ENCODE measurements at regions not wholly inside any gene's neighbourhood (a gene's known extent, or its start where the extent isn't known, plus 50 kb on each side); places are given as distances from the start of the nearest gene placed in this dataset.

DNA sequence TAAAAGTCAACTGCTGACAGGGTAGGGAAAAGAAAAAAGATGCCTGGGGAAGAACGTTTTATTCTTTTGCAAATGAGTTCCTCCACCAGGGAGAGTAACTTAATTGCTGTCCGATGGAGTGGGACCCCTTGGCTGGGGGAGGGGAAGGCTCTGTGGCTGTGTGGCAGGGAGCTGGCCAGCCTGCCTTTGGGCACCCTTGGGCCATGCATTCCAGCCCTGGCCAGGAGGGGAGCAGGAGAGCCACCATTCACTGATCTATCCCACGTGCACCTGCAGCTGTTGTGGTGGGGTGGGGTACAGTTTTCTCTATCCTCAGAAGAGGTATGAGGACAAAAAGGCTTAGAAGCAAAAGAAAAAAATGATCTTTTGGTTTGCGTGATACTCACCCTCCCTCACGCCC is 116.9 kb downstream of the KCNK1 start:
- Histone ChIP-seq H3K4me3 (no peak overlapping the region), H3K9me3 (no peaks in the 10 kb centered on the region), H3K36me3 (ENCODE audit: low read depth) (no peaks in the 10 kb centered on the region), H3K4me1 (ENCODE audit: low read depth) (no peaks in the 10 kb centered on the region)
- TF ChIP-seq, protein P1, sequence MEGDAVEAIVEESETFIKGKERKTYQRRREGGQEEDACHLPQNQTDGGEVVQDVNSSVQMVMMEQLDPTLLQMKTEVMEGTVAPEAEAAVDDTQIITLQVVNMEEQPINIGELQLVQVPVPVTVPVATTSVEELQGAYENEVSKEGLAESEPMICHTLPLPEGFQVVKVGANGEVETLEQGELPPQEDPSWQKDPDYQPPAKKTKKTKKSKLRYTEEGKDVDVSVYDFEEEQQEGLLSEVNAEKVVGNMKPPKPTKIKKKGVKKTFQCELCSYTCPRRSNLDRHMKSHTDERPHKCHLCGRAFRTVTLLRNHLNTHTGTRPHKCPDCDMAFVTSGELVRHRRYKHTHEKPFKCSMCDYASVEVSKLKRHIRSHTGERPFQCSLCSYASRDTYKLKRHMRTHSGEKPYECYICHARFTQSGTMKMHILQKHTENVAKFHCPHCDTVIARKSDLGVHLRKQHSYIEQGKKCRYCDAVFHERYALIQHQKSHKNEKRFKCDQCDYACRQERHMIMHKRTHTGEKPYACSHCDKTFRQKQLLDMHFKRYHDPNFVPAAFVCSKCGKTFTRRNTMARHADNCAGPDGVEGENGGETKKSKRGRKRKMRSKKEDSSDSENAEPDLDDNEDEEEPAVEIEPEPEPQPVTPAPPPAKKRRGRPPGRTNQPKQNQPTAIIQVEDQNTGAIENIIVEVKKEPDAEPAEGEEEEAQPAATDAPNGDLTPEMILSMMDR (IDR thresholded peaks at IDR 0.05), result no peak
- intact Hi-C loops (cut with DNase I, micrococcal nuclease), result no loop called here
- ATAC-seq (no peak), DNase-seq (no peak)

DNA sequence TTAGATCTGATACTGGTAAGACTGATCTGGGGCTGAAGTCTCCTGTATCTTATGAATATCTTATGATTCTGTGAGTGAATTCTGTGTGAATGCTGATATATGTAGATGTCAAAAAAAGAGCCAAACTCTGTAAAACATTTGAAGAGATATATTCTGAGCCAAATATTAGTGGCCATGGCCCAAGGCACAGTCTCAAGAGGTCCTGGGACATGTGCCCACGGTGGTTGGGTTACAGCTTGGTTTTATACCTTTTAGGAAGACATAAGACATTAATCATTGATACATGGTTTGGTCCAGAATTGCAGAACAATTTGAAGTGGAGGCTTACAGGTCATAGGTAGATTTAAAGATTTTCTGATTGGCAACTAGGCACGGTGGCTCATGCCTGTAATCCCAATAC is 118.3 kb downstream of the KCNK1 start:
- H3K9me3 ChIP-seq, result no peaks in the 10 kb centered on the region
- no peak overlapping the region for H3K4me3 ChIP-seq
- no peaks in the 10 kb centered on the region for H3K4me1 ChIP-seq (ENCODE audit: low read depth)
- intact Hi-C loops (cut with DNase I, micrococcal nuclease), result no loop called here
- no peaks in the 10 kb centered on the region for H3K36me3 ChIP-seq (ENCODE audit: low read depth)
- ATAC-seq, result no peak
- DNase-seq, result no peak
- TF ChIP-seq, protein P1 (IDR thresholded peaks at IDR 0.05), result no peak

DNA sequence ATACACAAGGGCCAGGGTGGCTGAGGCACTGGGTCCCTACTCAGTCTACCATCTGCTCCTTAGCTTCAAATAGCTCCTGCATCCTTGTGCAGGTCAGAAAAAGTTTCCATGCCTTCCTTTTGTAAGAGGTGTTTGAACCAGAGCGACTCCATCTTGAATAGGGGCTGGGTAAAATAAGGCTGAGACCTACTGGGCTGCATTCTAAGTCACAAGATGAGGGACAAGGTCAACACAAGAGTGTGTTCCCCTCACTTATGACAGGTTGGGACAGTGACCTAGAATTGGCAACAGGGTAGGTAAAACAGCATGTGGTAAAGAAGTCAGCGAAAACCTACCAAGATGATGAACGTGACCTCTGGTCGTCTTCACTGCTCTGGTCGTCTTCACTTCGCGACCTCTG is 120.5 kb downstream of the KCNK1 start:
- no peaks in the 10 kb centered on the region for H3K9me3 ChIP-seq
- TF ChIP-seq, protein P1 (IDR thresholded peaks at IDR 0.05), result no peak
- H3K4me3 ChIP-seq, result no peak overlapping the region
- ATAC-seq (no peak), DNase-seq (no peak)
- intact Hi-C loops (cut with DNase I, micrococcal nuclease), result no loop called here
- H3K36me3 ChIP-seq (ENCODE audit: low read depth), result no peaks in the 10 kb centered on the region
- H3K4me1 ChIP-seq (ENCODE audit: low read depth), result no peaks in the 10 kb centered on the region

DNA sequence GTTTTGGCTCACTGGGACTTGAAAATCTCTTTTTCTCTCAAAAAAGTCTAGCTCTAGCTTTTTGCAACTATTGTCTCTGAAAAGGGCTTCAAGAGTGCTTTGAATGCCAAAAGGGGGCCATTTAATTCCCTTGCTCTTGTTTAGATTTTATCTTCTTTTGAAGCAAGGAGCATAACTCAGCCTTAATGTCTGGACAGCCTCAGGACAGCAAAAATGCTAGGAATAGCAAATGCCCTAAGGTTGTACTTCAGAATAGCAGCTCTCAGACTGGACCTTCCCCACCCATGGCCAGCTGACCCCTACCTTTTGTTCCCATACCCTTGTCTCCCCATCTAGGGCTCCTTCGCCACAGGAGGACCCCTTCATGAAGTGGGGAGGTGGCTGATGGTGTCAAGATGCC is 121.4 kb downstream of the KCNK1 start:
- intact Hi-C loops (cut with DNase I, micrococcal nuclease), result no loop called here
- TF ChIP-seq, protein P1 (IDR thresholded peaks at IDR 0.05), result no peak

DNA sequence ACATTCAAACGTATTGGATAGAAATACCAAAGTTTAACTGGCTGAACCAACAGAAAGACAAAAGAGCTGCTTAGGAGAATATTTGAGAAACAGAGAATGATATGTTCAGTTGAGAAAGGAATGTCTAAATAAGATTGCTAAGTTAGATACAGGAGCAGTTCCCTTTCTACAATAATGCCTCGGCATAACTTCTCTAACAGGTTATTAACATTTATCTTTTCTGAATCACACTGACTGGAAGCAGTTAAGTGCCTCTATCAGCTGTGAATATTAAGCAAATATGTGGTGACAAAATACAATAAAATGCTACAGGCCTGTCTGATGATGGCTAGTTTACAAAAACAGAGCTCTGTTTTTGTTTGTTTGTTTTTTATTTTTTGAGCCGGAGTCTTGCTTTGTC is 121.9 kb downstream of the KCNK1 start:
- DNase-seq (no peak), ATAC-seq (no peak)
- Histone ChIP-seq H3K4me1 (ENCODE audit: low read depth) (no peaks in the 10 kb centered on the region), H3K4me3 (no peak overlapping the region), H3K36me3 (ENCODE audit: low read depth) (no peaks in the 10 kb centered on the region), H3K9me3 (no peaks in the 10 kb centered on the region)
- intact Hi-C loops (cut with DNase I, micrococcal nuclease), result no loop called here
- TF ChIP-seq, protein P1 (IDR thresholded peaks at IDR 0.05), result no peak

More for the DNA sequence above, 121.4 kb downstream of the KCNK1 start:
- no peaks in the 10 kb centered on the region for H3K36me3 ChIP-seq (ENCODE audit: low read depth)
- no peaks in the 10 kb centered on the region for H3K4me1 ChIP-seq (ENCODE audit: low read depth)
- ATAC-seq (no peak), DNase-seq (no peak)
- no peak overlapping the region for H3K4me3 ChIP-seq
- no peaks in the 10 kb centered on the region for H3K9me3 ChIP-seq

DNA sequence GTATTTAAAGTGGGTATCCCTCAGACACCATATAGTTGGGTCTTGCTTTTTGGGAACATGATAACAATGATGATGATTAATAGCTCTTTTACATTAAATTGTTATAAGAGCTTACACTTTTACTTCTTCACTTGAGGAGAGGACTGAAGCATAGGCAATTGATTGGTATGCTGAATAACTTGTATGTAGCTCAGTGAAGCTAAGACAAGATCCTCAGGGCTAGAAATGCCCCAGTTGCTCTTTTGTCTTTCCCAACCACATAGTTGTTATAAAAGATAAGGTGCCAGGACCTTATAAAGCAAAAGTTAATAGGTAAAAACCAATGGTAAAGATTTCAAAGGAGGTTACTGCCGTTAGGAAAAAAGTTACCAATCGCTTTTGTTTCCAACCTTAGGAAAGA is 123.4 kb downstream of the KCNK1 start:
- Histone ChIP-seq H3K36me3 (ENCODE audit: low read depth) (no peaks in the 10 kb centered on the region), H3K4me1 (ENCODE audit: low read depth) (no peaks in the 10 kb centered on the region), H3K9me3 (no peaks in the 10 kb centered on the region), H3K4me3 (no peak overlapping the region)
- TF ChIP-seq, protein P1 (IDR thresholded peaks at IDR 0.05), result no peak
- ATAC-seq, result no peak
- DNase-seq, result no peak
- intact Hi-C loops (cut with DNase I, micrococcal nuclease), result no loop called here
